Endothelial cell of umbilical vein (primary cell): ENCODE measurements at regions not wholly inside any gene's neighbourhood (a gene's known extent, or its start where the extent isn't known, plus 50 kb on each side); places are given as distances from the start of the nearest gene placed in this dataset.

ENCODE experiments used
- CTCF ChIP-seq, 2 donors: IDR thresholded peaks; 1 replicate in 1 of 2; 2 replicates in 1 of 2; pipeline ENCODE4 v1.5.1; 2011; ENCODE audit warnings: low read length in 2 of 2, mild to moderate bottlenecking in 2 of 2, moderate library complexity in 2 of 2, control low read depth in 1 of 2, inconsistent platforms in 1 of 2, low read depth in 1 of 2; ENCODE audit not compliant: insufficient read depth in 1 of 2; ENCODE audit errors: extremely low read depth in 1 of 2
- EZH2 ChIP-seq: IDR thresholded peaks from 2 replicates; pipeline ENCODE4 v1.6.1; 2012; ENCODE audit warnings: borderline replicate concordance, low read depth, mild to moderate bottlenecking, moderate library complexity, low read length, inconsistent platforms; ENCODE audit not compliant: severe bottlenecking
- MYC ChIP-seq: IDR thresholded peaks from one replicate; pipeline ENCODE4 v1.6.1; 2011; ENCODE audit warnings: mild to moderate bottlenecking, low read depth, low read length
- POLR2A ChIP-seq: IDR thresholded peaks from 2 replicates; pipeline ENCODE4 v1.6.1; 2012; ENCODE audit warnings: low read depth, mild to moderate bottlenecking, control low read depth, low read length
- POLR2AphosphoS5 ChIP-seq: IDR thresholded peaks from 2 replicates; pipeline ENCODE4 v1.6.1; 2012; ENCODE audit warnings: low read depth, mild to moderate bottlenecking, control low read depth, low read length, moderate library complexity; ENCODE audit not compliant: insufficient read depth

DNA sequence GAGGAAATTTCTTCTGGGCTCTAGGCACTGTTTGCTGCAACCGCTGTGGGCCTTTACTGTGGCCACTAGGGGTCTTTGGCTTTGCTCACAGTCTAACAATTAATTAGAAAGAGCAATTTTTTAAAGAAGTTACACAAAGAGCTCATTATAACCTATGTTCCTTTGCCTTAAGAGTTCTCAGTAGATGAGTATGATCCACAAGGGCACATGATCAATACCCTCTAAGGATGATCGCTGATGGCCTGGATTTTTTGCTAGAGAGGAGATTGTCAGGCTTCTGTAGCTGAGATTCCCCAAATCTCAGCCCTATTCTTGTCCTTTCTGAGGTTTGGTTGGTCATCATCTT is 80.8 kb upstream of the RHOBTB1 start:
- TF ChIP-seq CTCF (IDR thresholded peaks at IDR 0.05; ENCODE audit: extremely low read depth in 1 of 2, insufficient read depth in 1 of 2, low read depth in 1 of 2, low read length in 2 of 2) (peak; percentile 82), POLR2AphosphoS5 (no peak), MYC (no peak), EZH2 (no peak), POLR2A (no peak)
